MG63 (cell line): ENCODE measurements at regions not wholly inside any gene's neighbourhood (a gene's known extent, or its start where the extent isn't known, plus 50 kb on each side); places are given as distances from the start of the nearest gene placed in this dataset.

ENCODE experiments used
- DNase-seq: peaks from one replicate; pipeline ENCODE4 v3.0.0-alpha.2; 2020
- H3K27me3 ChIP-seq: fragments of 250-450 bp; sonication (Bioruptor Pico); 2 replicates; pipeline ENCODE4 v1.5.1; 2020; ENCODE audit warnings: mild to moderate bottlenecking, moderate library complexity
- H3K36me3 ChIP-seq: fragments of 250-450 bp; sonication (Bioruptor Pico); 2 replicates; pipeline ENCODE4 v1.5.1; 2020; ENCODE audit warnings: mild to moderate bottlenecking, moderate library complexity
- H3K4me3 ChIP-seq: fragments of 250-450 bp; sonication (Bioruptor Pico); 2 replicates; pipeline ENCODE4 v1.5.1; 2020; ENCODE audit warnings: mild to moderate bottlenecking, moderate library complexity
- H3K9me3 ChIP-seq: fragments of 250-450 bp; sonication (Bioruptor Pico); 2 replicates; pipeline ENCODE4 v1.5.1; 2020; ENCODE audit warnings: mild to moderate bottlenecking, moderate library complexity

DNA sequence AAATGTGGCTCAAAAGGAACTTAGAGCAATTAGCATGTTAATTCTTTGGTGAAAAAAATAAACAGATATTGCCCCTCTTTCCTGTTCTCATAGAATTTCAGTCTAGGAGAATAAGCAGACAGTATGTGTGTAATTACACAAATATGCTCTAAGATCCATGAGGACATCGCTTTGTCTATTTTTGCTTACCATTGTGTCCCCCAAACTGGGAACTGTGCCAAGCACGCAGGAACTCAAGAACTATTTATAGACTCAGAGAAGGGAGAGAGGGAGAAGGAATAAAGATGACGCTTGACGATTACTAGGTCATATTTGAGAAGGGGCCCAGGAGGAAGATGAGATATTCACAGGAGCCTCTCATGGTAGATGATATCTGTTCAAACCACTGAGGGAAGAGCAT, 692.6 kb downstream of the RAB28 start:
- no peak overlapping the region for H3K4me3 ChIP-seq
- no peak for DNase-seq
- H3K27me3 ChIP-seq, result no peaks in the 10 kb centered on the region
- no peaks in the 10 kb centered on the region for H3K36me3 ChIP-seq
- H3K9me3 ChIP-seq, result no peaks in the 10 kb centered on the region

DNA sequence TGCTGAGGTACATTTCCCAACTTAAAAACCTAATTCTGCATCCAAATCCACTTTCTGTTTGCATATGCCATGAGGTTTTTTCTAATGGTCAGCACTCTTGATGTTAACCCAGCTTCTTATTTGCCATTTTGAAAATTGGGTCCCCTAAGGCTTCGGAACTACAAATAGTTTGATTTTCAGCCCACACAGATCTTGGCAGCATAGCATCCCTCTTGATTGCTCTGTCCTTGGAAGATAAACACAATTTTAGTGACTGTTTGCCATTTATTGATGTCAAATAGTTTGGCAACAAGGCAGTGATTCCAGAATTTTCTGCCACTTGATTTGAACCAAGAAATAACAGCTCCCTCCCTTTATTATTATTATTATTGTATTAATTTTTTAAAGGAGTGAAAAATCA, 696.9 kb downstream of the RAB28 start:
- Histone ChIP-seq H3K36me3 (no peaks in the 10 kb centered on the region), H3K9me3 (no peaks in the 10 kb centered on the region)
- DNase-seq, result no peak

GRCh38 chr4:12778706-12779105, 705.4 kb downstream of the RAB28 start:
- no peaks in the 10 kb centered on the region for H3K9me3 ChIP-seq
- no peaks in the 10 kb centered on the region for H3K36me3 ChIP-seq
- no peak for DNase-seq
- H3K27me3 ChIP-seq, result no peaks in the 10 kb centered on the region
- H3K4me3 ChIP-seq, result no peak overlapping the region

More for the DNA sequence above, 696.9 kb downstream of the RAB28 start:
- Histone ChIP-seq H3K27me3 (no peaks in the 10 kb centered on the region), H3K4me3 (no peak overlapping the region)

DNA sequence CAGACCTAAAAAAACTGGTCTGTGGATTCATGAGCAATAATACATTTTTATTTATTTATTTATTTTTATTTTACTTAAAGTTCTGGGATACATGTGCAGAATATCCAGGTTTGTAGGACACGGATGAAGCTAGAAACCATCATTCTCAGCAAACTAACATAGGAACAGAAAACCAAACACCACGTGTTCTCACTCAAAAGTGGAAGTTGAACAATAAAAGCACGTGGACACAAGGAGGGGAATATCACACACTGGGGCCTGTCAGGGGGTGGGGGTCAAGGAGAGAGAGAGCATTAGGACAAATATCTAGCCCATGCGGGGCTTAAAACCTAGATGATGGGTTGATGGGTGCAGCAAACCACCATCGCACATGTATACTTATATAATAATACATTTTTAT, 705.9 kb downstream of the RAB28 start:
- DNase-seq, result no peak
- Histone ChIP-seq H3K4me3 (no peak overlapping the region), H3K36me3 (no peaks in the 10 kb centered on the region), H3K9me3 (no peaks in the 10 kb centered on the region), H3K27me3 (no peaks in the 10 kb centered on the region)

DNA sequence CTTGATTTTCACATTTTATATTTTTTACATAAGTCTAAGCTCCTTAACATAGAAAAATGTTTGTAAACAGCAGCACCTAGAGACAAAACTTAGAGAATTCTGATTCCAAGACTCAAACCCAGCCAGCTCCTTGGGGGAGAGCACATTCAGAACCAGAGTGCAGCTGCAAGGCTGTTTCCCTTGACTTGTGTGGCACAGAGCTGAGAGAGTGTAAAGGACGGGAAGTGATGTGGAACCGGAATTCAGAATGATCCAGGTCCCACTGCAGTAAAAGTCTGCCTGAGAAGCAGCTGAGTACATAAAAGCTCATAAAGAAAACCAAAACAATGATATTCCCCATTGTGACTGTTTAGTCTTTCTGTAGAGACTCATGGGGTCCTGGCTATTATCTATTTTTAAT, 713.8 kb downstream of the RAB28 start:
- no peak for DNase-seq
- no peaks in the 10 kb centered on the region for H3K9me3 ChIP-seq
- no peaks in the 10 kb centered on the region for H3K36me3 ChIP-seq
- no peak overlapping the region for H3K4me3 ChIP-seq
- no peaks in the 10 kb centered on the region for H3K27me3 ChIP-seq

DNA sequence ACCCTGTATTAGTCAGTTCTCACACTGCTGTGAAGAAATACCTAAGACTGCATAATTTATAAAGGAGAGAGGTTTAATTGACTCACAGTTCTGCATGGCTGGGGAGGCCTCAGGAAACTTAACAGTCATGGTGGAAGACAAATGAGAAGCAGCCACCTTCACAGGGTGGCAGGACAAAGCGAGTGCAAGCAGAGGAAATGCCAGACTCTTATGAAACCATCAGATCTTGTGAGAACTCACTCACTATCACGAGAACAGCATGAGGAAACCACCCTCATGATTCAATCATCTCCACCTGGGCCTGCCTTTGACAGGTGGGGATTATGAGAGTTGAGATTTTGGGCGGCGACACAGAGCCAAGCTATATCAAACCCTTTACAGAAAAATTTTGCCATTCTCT, 722.4 kb downstream of the RAB28 start:
- Histone ChIP-seq H3K27me3 (no peaks in the 10 kb centered on the region), H3K36me3 (no peaks in the 10 kb centered on the region), H3K9me3 (no peaks in the 10 kb centered on the region), H3K4me3 (no peak overlapping the region)
- no peak for DNase-seq

DNA sequence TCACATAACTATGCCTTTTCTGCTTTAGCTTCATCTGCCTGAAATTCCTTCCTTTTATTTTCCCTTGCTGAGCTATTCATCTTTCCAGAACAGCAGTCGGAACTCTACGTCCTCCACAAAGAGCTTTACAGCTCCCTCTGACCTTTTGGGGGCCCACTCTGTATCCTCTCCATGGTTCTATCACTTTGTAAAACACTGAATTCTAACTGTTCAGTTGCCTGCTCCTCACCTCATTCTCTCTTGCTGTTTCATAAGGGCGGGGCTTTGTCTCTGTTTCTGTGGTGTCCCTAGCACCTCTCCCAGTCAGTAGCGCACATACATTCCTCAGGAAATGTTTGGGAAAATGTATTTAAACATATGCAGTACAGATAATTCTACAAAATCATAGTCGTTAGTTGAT, 737.0 kb downstream of the RAB28 start:
- no peaks in the 10 kb centered on the region for H3K9me3 ChIP-seq
- no peak overlapping the region for H3K4me3 ChIP-seq
- H3K36me3 ChIP-seq, result no peaks in the 10 kb centered on the region
- DNase-seq, result no peak
- H3K27me3 ChIP-seq, result no peaks in the 10 kb centered on the region

GRCh38 chr4:12746221-12746620, 737.9 kb downstream of the RAB28 start:
- H3K9me3 ChIP-seq, result no peaks in the 10 kb centered on the region
- no peaks in the 10 kb centered on the region for H3K27me3 ChIP-seq
- H3K36me3 ChIP-seq, result no peaks in the 10 kb centered on the region
- H3K4me3 ChIP-seq, result no peak overlapping the region
- no peak for DNase-seq

GRCh38 chr4:12734586-12734985, 749.6 kb downstream of the RAB28 start:
- DNase-seq, result no peak
- Histone ChIP-seq H3K27me3 (no peaks in the 10 kb centered on the region), H3K4me3 (no peak overlapping the region), H3K36me3 (no peaks in the 10 kb centered on the region), H3K9me3 (no peaks in the 10 kb centered on the region)

GRCh38 chr4:12729384-12729783, 754.8 kb downstream of the RAB28 start:
- no peak for DNase-seq

GRCh38 chr4:12724510-12724909, 759.6 kb downstream of the RAB28 start:
- no peaks in the 10 kb centered on the region for H3K36me3 ChIP-seq
- H3K4me3 ChIP-seq, result no peak overlapping the region
- H3K9me3 ChIP-seq, result no peaks in the 10 kb centered on the region
- DNase-seq, result no peak
- H3K27me3 ChIP-seq, result no peaks in the 10 kb centered on the region

More at GRCh38 chr4:12729384-12729783, 754.8 kb downstream of the RAB28 start:
- H3K4me3 ChIP-seq, result no peak overlapping the region
- H3K36me3 ChIP-seq, result no peaks in the 10 kb centered on the region
- no peaks in the 10 kb centered on the region for H3K27me3 ChIP-seq
- no peaks in the 10 kb centered on the region for H3K9me3 ChIP-seq

DNA sequence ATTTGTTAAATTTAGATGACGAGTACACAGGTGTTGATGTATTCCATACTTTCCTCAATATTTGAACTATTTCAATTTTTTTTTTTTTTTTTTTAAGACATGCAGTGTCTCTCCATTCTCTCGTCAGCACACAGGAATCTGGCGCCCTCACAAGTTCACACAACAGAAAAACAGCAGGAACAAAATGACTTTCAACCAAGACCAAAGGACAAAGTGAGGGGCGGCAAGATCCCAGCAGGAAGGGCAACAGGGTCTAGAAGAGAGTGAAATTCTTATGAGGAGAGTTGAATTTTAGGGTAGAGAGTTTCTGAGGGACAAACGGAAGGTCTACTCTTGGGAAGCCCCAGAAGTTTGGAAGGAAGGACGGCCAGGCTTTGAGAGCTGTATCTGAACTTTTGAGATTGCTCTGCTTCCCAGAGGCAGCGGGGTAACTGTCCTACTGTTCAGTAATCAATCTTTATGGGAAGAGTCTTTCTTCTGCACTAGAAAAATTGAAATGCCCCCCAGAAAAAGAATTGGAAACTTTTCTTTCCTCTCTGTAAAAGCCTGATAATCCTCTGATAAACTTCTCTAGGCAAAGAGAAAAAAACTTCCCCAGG, 760.2 kb downstream of the RAB28 start:
- DNase-seq, result no peak

DNA sequence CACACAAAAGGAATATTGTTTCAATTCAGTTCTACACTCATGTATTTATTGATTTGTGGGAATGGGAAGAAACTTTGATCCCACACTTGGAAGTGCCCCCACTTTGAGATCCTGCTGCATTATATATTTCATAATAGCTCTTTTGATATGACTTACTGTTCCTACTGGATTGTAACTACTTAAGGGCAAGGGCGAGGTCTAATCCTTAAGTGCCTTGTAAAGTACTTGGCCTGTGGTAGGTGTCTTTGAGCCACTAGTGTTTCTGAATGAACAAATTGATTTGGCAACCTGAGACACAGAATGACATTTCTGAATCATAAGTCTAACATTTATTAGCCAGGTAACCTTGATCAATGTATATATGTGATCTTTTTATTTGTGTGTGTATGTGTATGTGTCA, 767.2 kb downstream of the RAB28 start:
- Histone ChIP-seq H3K27me3 (no peaks in the 10 kb centered on the region), H3K9me3 (no peaks in the 10 kb centered on the region), H3K4me3 (no peak overlapping the region), H3K36me3 (no peaks in the 10 kb centered on the region)
- no peak for DNase-seq

More for the DNA sequence above, 760.2 kb downstream of the RAB28 start:
- H3K27me3 ChIP-seq, result no peaks in the 10 kb centered on the region
- H3K4me3 ChIP-seq, result no peak overlapping the region
- H3K36me3 ChIP-seq, result no peaks in the 10 kb centered on the region
- H3K9me3 ChIP-seq, result no peaks in the 10 kb centered on the region

DNA sequence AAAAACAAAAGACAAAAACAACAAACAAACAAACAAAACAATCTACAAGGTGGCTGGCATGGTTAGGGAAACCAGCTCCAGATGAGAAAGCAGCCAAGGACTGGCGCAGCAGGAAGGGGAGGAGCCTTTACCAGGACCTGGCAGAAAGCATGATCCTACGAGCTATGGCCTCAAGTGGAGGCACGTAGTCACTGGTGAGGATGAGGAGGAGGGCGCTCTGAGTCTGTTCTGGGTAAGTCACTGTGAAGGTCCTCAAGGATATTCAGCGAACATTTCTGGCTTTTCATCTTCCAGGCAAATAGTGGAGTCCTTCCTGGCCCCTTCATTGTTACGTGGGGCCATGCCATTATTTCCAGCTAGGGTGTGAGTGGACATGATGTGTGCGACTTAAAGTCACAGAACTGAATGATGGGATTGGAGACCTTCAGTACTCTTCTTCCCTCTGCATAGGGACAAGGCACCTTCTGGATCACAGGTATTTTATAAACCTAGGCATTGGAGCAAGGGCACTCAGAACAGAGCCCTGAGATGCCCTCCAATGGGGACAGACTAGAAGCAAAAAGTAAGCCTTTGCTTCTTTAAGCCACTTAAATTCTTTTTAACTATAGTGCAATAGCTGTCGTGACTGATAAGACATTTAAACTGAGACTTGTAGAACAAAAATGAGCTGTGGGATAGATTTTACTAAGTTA, 771.3 kb downstream of the RAB28 start:
- Histone ChIP-seq H3K36me3 (no peaks in the 10 kb centered on the region), H3K9me3 (no peaks in the 10 kb centered on the region), H3K4me3 (no peak overlapping the region), H3K27me3 (no peaks in the 10 kb centered on the region)
- no peak for DNase-seq

DNA sequence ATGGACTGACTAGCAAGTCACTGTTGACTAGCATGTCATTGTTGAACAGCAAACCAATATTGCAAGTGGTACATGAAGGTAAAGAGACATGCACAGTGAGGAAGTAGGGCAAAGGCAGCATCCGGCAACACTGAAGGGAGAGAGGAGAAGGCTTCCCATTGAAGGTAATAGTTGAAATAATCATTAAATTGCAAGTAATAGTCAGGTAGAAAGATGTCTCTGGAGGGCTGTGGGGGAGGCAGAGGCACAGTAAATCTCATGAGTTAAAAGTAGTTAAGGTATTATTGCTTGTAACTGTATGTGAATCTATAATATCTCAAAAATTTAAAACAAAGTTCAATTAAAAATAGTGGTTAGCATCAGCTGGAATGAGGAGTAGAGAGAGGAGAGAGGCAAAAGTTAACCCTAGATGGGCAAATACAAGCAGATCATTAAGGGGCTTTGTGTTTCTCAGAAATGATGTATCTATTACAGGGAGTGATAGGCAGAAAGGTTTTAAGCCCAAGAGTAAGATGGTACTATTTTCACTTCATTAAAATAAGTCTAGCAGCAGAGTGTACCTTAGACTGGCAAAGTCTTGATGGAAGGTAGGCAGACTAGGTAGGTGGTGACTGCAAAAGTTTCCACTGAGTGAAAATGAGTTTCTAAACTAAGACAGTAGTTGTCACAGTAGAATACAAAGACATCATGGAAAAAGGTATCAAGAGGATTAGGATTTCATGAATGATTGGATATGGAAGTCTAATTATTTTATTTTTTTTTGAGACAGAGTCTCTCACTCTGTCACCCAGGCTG, 776.6 kb downstream of the RAB28 start:
- H3K9me3 ChIP-seq, result no peaks in the 10 kb centered on the region
- no peak overlapping the region for H3K4me3 ChIP-seq
- H3K27me3 ChIP-seq, result no peaks in the 10 kb centered on the region
- no peak for DNase-seq
- no peaks in the 10 kb centered on the region for H3K36me3 ChIP-seq

- DNase-seq, result no peak
- Histone ChIP-seq H3K4me3 (no peak overlapping the region), H3K36me3 (no peaks in the 10 kb centered on the region), H3K9me3 (no peaks in the 10 kb centered on the region), H3K27me3 (no peaks in the 10 kb centered on the region)
Measured at GRCh38 chr4:12703036-12703435, 781.1 kb downstream of the RAB28 start.

GRCh38 chr4:12701384-12701783, 782.8 kb downstream of the RAB28 start:
- no peak overlapping the region for H3K4me3 ChIP-seq
- DNase-seq, result no peak
- H3K27me3 ChIP-seq, result no peaks in the 10 kb centered on the region
- H3K9me3 ChIP-seq, result no peaks in the 10 kb centered on the region
- H3K36me3 ChIP-seq, result no peaks in the 10 kb centered on the region

DNA sequence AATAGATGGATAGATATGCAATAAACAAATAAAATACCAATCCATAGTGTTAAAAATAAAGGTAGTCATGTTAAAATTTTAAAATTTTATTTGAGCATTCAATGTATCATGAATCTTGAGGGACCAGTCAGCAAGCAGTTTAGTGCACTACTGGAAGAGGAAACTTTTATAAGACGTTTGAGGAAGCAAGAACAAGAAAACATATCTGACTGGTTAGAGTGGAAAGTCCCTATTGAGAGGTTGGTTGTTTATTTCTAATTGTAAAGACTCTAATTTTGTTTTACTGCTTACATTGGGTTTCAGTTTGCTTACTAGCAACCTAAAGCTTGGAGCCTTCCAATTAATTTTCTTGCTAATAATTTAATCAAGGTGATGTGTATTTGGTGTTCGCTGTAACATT, 786.2 kb downstream of the RAB28 start:
- Histone ChIP-seq H3K4me3 (no peak overlapping the region), H3K27me3 (no peaks in the 10 kb centered on the region), H3K36me3 (no peaks in the 10 kb centered on the region), H3K9me3 (no peaks in the 10 kb centered on the region)
- no peak for DNase-seq
